KG1 (cell line): ENCODE measurements at regions not wholly inside any gene's neighbourhood (a gene's known extent, or its start where the extent isn't known, plus 50 kb on each side); places are given as distances from the start of the nearest gene placed in this dataset.
"Not testable (repeated sequence)": the region's sequence is repeated elsewhere in the genome, so short reads cannot be mapped to it uniquely, and the experiment has no call there.

Experiments
- DNase-seq: peaks from one replicate; lab custom pipeline; 2025; lab: John Stamatoyannopoulos, UW

- no peak for DNase-seq
Observed at GRCh38 chr3:147471741-147472140, 62.6 kb downstream of the ZIC1 start.

GRCh38 chr3:147472846-147473245 is 63.7 kb downstream of the ZIC1 start:
- DNase-seq = no peak

GRCh38 chr3:147483145-147483544 is 74.0 kb downstream of the ZIC1 start:
- DNase-seq = no peak

GRCh38 chr3:147483578-147483977 is 74.4 kb downstream of the ZIC1 start:
- DNase-seq = no peak

GRCh38 chr3:147493065-147493464 is 83.9 kb downstream of the ZIC1 start:
- DNase-seq = no peak

GRCh38 chr3:147493666-147494065 is 84.5 kb downstream of the ZIC1 start:
- DNase-seq = no peak

GRCh38 chr3:147497286-147497685 is 88.1 kb downstream of the ZIC1 start:
- DNase-seq = no peak

GRCh38 chr3:147507638-147508286 is 98.6 kb downstream of the ZIC1 start:
- no peak for DNase-seq

GRCh38 chr3:147509448-147509847 is 100.3 kb downstream of the ZIC1 start:
- no peak for DNase-seq

- DNase-seq = no peak
Observed at GRCh38 chr3:147513785-147514184, 104.6 kb downstream of the ZIC1 start.

- no peak for DNase-seq
Observed at GRCh38 chr3:147514366-147515160, 105.4 kb downstream of the ZIC1 start.

- DNase-seq = no peak
Observed at GRCh38 chr3:147518465-147518864, 109.3 kb downstream of the ZIC1 start.

- no peak for DNase-seq
Observed at GRCh38 chr3:147521646-147522045, 112.5 kb downstream of the ZIC1 start.

GRCh38 chr3:147522780-147523179 is 113.6 kb downstream of the ZIC1 start:
- not testable (repeated sequence) for DNase-seq

GRCh38 chr3:147529551-147529950 is 120.4 kb downstream of the ZIC1 start:
- DNase-seq = no peak

- no peak for DNase-seq
Observed at GRCh38 chr3:147538034-147538433, 128.9 kb downstream of the ZIC1 start.

- no peak for DNase-seq
Observed at GRCh38 chr3:147540921-147541320, 131.8 kb downstream of the ZIC1 start.

- no peak for DNase-seq
Observed at GRCh38 chr3:147544290-147544689, 135.1 kb downstream of the ZIC1 start.

- no peak for DNase-seq
Observed at GRCh38 chr3:147551491-147551890, 142.3 kb downstream of the ZIC1 start.

- DNase-seq = no peak
Observed at GRCh38 chr3:147554332-147554731, 145.2 kb downstream of the ZIC1 start.

- DNase-seq = no peak
Observed at GRCh38 chr3:147572970-147573340, 163.8 kb downstream of the ZIC1 start.

- DNase-seq = no peak
Observed at GRCh38 chr3:147574621-147575020, 165.5 kb downstream of the ZIC1 start.

GRCh38 chr3:147575391-147575790 is 166.2 kb downstream of the ZIC1 start:
- DNase-seq = no peak

GRCh38 chr3:147582642-147583041 is 173.5 kb downstream of the ZIC1 start:
- no peak for DNase-seq
